HG03432 (cell line): ENCODE measurements at regions not wholly inside any gene's neighbourhood (a gene's known extent, or its start where the extent isn't known, plus 50 kb on each side); places are given as distances from the start of the nearest gene placed in this dataset.
"Not testable (repeated sequence)": the region's sequence is repeated elsewhere in the genome, so short reads cannot be mapped to it uniquely, and the experiment has no call there.

Source experiments
- ATAC-seq: cut with Tn5 transposase; IDR thresholded peaks from one replicate; pipeline ENCODE4 v1.9.1; 2021; ENCODE audit warnings: mild to moderate bottlenecking, moderate library complexity; ENCODE audit not compliant: unreplicated experiment

DNA sequence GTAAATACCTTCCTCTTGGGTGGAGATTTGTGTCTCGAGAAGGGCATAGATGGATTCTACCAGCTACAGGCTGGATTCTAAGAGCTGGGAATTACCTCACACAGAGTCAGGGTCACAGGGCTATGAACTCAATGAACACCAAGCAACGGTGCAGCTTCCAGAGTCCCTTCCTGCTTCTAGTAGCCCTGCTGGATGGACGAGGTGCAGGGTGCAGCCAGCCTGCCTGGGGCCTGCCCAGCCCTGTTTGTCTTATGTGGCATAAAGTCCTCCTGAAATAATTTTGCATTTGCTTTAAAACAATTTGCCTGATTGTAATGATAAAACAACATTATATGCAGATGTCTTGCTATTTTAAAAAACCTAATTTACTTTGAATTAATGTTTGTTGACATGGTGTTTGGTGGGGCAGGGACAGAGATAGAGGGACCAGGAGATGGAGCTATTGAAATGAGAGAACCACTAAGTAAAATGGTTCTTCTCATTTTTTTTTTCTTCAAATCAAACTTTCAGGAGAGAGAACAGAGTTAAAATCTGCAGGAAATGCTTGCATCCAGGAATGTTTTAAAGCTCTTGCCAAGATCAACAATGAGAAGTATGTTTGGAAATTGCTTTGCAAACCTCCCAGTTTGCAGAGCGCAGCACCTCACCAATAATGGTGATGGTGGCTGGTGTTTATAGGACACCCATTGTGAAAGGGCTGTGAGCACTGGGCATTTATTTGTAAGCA lies 305.4 kb upstream of the PODXL start:
- no peak for ATAC-seq

- peak; percentile 80 for ATAC-seq
Observed at GRCh38 chr7:131859147-131859821, 302.9 kb upstream of the PODXL start.

GRCh38 chr7:131858611-131859010 lies 302.2 kb upstream of the PODXL start:
- no peak for ATAC-seq

DNA sequence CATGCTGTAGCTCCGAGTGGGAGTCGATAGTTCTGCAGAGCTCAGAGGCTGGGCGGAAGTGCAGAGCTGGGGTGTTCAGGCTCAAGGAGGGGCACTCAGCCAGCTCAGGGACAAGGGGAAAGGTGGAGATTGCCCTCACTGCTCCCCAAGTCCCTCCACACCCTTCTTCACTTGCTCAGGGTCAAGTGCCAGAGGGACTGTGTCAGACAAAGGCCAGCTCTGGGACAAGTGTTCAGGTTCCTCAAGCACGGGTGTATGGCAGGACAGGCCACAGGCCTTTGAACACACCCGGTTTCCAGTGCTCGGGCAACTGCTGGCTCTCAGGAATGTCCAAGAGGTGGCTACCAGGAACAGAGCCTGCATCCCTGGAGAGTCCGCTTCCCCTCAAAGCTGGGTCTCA lies 293.0 kb upstream of the PODXL start:
- no peak for ATAC-seq

- ATAC-seq, result no peak
Observed at GRCh38 chr7:131848033-131848432, 291.6 kb upstream of the PODXL start.

DNA sequence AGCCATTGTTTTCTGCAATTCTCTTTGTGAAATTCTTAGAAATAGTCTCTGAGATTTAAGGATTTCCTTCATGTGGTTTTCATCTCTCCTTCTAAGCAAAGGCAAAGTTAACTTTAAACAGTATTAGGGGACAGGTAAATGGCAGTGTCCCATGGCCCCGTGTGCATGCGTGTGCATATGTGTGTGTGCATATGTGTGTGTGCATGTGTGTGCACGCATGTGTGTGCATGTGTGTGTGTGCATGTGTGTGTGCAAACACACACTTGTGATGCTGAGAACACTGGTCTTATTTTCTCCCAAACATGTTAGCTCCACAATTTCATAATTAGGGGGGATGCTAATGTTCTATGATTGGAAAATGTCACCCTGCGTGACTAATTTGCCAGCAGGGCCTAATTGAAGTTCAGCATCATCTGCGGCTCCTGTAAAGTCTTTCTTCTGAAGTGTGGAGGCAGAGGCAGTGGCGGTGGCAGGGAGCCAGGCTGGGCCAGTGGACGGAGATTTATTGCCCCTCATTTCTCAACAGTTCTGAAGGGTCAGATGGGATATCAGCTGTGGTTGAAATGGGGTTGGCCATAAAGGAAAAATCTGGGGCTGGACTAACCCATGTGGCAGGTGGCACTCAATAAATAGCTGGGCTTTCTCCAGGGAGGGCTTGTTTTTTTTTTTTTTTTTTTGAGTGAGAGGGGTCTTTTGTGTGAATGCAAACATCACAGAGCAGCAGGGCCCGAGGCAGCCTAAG lies 289.3 kb upstream of the PODXL start:
- no peak for ATAC-seq

DNA sequence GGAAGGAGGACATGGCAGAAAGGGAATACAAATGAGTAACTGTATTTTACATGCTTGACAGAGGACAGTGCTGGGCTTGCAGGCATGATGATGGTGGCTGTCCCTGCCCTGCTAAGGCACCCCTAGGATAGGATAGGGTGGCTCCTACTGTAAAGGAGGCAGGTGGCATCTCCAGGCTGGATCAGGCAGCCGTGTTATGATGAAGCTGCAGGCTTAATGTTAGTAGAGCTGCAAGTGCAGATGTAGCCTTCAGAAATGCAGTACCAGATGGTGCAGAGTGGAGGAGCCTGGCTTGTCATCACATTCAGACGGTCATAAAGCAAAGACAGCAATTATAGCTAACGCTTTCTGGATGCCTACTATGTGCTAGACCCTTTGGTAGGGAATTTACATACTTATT lies 287.9 kb upstream of the PODXL start:
- no peak for ATAC-seq

GRCh38 chr7:131843898-131844331 lies 287.5 kb upstream of the PODXL start:
- no peak for ATAC-seq

DNA sequence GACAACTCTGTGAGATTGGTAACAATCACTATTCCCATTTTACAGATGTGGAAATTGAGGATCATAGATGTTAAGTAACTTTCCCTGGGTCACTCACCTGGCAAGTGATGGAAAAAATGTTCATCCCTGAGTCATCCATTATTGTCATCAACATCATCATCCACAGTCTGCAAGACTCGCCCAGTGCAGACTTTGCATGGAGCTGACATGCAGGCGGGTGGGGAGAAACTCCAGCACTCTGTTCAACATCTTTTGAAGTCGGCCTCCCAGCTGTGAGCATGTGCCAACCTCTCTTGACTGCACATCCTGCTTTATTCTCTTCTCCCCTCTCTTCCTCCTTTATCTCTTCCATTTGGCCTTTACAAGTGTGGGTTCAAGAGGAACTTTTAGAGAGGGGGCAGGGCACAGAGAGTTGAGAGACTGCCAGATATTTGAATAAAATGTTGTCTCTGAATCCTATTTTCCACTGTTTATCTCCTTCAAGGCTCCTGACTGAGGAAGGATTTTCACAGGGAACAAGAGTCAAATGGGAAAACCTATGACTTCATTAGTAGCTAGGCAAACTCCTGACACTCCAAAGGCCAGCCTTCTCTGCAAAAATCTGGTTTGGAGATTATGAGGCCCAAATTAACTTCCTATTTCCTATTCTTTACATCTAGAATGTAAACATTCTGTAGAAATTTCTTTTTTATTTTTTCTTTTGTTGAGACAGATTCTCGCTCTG lies 283.7 kb upstream of the PODXL start:
- ATAC-seq, result no peak

DNA sequence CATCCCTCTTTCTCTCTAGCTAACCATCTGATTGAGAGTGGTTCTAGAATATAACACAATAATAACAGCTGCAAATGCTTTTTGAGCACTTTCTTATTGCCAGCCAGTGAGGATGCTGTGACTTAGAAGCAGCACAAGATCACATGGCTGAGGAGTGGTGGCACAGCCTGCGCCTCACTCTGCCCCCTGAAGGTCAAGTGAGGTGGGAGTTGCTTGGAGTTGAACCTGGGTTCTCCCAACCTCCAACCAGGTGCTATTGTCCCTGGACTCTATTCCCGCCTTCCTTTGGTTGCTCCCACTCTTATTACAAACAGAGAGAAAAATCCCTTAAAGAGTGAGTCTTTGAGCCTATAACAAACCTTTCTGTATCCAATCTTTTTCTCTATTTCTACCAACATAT lies 280.3 kb upstream of the PODXL start:
- no peak for ATAC-seq

DNA sequence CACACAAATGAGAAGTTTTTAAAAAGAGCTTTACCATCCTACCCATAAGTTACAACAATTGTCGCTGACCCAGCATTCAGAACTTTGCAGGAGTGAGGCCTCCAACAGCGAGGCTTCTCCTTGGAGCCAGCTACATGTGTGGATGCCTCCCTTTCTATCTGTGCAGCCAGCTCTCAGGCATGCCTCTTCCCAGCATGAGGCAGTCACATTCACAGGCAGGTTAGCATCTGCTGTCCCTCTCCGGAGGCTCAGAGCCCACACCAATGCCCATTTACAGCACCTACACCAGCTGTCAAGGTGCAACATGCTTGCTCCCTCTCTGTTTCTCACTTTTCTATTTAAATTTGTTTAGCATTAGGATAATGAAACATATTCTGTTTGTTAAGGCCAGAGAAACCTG lies 278.7 kb upstream of the PODXL start:
- ATAC-seq, result no peak

DNA sequence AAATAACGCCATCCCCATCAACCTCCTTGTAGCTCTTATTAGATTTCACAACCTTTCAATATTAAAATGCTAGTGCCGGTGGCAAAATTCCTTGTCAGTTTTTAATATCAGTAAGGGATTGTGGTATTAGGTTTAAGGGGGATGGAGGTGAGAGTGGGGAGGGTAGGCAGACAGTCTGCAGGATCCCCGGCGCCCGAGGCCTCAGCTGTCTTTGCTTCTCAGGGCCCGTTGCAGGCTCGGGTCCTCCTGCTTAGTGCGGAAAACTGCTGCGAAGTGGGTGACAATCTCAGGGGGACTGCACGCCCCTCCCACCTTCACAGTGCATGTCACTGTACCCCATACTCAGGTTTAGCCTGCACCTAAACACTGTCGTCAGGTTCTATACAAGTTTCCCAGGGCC lies 274.3 kb upstream of the PODXL start:
- no peak for ATAC-seq

DNA sequence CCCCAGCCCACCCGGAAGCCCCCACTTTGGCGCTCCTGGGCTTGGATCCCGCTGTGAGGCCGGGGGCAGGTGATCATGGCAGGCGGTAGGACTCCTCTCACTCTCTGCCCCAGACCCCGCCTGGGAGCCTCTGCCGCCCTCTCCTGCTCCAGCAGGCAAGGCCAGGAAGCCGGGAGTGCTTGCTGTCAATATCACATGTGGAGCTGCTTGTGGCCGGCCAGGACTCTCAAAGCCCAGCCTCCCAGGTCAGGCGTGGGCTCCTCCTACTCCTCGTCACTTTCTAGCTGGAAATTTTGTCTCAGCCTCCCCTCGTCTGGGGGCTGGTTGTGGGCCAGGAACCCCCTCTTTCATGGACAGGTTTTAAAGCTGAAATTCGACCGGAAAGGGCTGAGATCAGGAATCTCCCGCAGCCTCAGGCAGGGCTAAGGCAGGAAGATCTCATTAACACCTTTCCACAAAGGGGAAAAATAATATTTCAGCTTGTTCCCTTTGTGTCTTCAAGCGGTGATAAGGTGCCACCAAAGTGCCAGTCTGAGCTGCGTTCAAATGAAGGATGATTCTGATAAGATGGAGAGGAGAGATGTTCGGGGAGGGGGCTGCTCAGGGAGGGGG lies 273.6 kb upstream of the PODXL start:
- no peak for ATAC-seq

GRCh38 chr7:131827421-131827820 lies 271.0 kb upstream of the PODXL start:
- ATAC-seq, result no peak

DNA sequence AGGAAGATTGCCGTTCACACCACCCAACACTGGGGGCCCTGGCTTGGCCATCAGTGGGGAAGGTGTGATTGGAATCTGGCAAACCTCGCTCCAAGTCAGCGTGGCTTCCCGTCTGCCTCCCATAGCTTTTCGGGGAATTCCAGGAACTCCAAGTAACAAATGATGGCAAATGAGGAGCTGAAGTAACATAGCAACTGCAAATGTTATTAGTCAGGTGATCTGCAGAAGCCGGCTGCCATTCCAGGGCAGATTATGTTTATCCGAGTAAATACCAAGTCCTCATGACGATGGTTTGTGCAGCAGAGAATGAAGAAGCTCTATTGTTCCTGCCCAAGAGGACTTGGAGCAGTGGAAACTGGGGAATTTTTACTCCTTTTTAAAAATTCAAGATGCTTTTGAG lies 270.5 kb upstream of the PODXL start:
- no peak for ATAC-seq

- not testable (repeated sequence) for ATAC-seq
Observed at GRCh38 chr7:131823961-131824440, 267.6 kb upstream of the PODXL start.

DNA sequence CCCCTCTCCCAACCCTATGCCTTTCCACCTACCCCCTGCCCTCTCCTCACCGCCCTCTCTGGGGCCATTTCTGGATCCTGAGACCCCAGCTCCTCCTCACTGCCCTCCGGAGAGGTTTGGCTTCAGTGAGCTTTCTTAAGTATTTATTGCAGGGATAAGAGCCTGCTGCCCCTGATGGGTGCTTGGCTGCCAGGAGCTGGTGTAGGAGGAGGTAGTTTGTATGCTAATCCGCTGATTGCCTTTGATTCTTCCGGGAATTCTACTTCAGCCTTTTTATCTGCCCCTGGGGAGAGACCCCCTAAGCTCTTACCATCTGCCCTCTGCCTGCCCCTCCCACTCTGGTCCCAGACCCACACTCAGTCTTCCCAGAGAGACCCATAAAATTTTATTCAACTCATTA lies 263.5 kb upstream of the PODXL start:
- ATAC-seq, result no peak

DNA sequence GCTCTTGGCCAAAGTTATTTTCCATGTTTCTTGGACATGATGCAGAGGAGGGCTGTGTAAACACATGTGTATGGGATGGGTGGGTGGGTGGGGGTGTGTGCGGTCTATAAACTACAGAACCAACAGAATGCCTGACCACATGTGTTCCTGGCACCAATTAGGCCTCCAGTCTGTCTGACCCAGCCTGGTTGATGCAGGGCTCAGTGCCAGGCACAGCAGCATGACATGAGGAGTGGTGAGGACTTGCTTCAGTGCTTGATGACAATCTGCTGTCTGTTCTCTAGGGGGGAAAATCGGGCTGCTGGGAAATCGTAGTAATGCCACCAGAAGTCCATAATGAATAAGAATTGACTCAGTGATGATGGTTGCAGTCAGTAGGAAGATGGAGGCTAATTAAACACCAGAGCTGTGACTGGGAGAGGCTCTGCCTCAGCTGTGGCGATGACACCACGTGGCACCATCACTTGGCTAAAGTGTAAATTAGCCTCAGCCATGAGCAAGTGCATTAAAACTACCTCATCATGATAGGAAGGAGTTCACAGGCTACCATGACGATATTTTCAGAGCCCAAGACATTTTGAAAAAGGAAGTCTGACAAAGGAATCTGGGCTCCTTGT lies 260.1 kb upstream of the PODXL start:
- no peak for ATAC-seq

- ATAC-seq, result no peak
Observed at GRCh38 chr7:131808736-131809135, 252.3 kb upstream of the PODXL start.

GRCh38 chr7:131808156-131808555 lies 251.7 kb upstream of the PODXL start:
- not testable (repeated sequence) for ATAC-seq
